HCT116 (cell line): ENCODE measurements at regions not wholly inside any gene's neighbourhood (a gene's known extent, or its start where the extent isn't known, plus 50 kb on each side); places are given as distances from the start of the nearest gene placed in this dataset.

ENCODE experiments used
- ATAC-seq: fragments of 200-7000 bp; cut with Tn5 transposase; 2 replicates; pipeline ENCODE4 v1.9.1; 2020; ENCODE audit warnings: mild to moderate bottlenecking, moderate library complexity
- BruUV-seq: library from RNA; stranded (reverse); fragments of 400-500 nt; replicated peaks from 2 replicates; lab custom pipeline; 2021; lab: Mats Ljungman, UMichigan
- CTCF ChIA-PET: fragments of 300-600 bp; sonication (Branson Sonifier 250); formaldehyde crosslinking; loops from one replicate; lab custom pipeline; 2021; ENCODE audit warnings: antibody characterized with exemption; lab: Charles Lee
- POLR2A ChIA-PET: fragments of 300-600, 350-600 bp; sonication (Branson Sonifier 250); formaldehyde crosslinking; loops from one replicate; lab custom pipeline; 2021; ENCODE audit warnings: antibody characterized with exemption; lab: Charles Lee
- RAD21 ChIA-PET, 2 experiments: fragments of 300-600 bp; sonication (Branson Sonifier 250); formaldehyde crosslinking; loops; one replicate each; lab custom pipeline; 2023; ENCODE audit warnings: low total read pairs in 2 of 2; ENCODE audit not compliant: uncharacterized antibody in 2 of 2, unreplicated experiment in 2 of 2, low non-redundant PET in 1 of 2; lab: Charles Lee
- DNase-seq: peaks from one replicate; pipeline ENCODE4 v3.0.0-alpha.2; 2010; ENCODE audit warnings: low read depth, low spot score
- H2AFZ ChIP-seq: fragments of 200-600 bp; shearing (Covaris generic), sonication (generic); 2 replicates; pipeline ENCODE4 v1.6.1; 2017; ENCODE audit warnings: low read depth, mixed run types, mixed read lengths, antibody characterized with exemption, low read length; ENCODE audit not compliant: poor library complexity, severe bottlenecking
- H3K27ac ChIP-seq: 2 replicates; pipeline ENCODE4 v1.5.1; 2012; ENCODE audit warnings: low read depth, low read length
- H3K27me3 ChIP-seq: fragments of 200-600 bp; sonication (generic); 2 replicates; pipeline ENCODE4 v1.6.1; 2016; ENCODE audit warnings: mixed run types, low read length, mixed read lengths; ENCODE audit not compliant: insufficient read depth
- H3K36me3 ChIP-seq, 2 experiments: fragments of 200-500 bp in 1 of 2; fragments of 200-600 bp in 1 of 2; sonication (Bioruptor generic) in 1 of 2; sonication (generic) in 1 of 2; 2 replicates each; pipeline versions ENCODE4 v1.5.1 to v1.6.1; 2014 to 2016; ENCODE audit warnings: low read length in 2 of 2, inconsistent platforms in 1 of 2, mixed read lengths in 1 of 2, mixed run types in 1 of 2; ENCODE audit not compliant: insufficient read depth in 2 of 2, control insufficient read depth in 1 of 2
- H3K4me1 ChIP-seq, 2 experiments: fragments of 200-600 bp in 1 of 2; sonication (generic) in 1 of 2; 2 replicates each; pipeline versions ENCODE4 v1.5.1 to v1.6.1; 2012 to 2017; ENCODE audit warnings: low read length in 2 of 2, inconsistent platforms in 1 of 2, mild to moderate bottlenecking in 1 of 2, mixed read lengths in 1 of 2, mixed run types in 1 of 2, moderate library complexity in 1 of 2; ENCODE audit not compliant: insufficient read depth in 2 of 2, control insufficient read depth in 1 of 2
- H3K4me2 ChIP-seq: fragments of 200-600 bp; sonication (generic); 2 replicates; pipeline ENCODE4 v1.6.1; 2017; ENCODE audit warnings: mixed run types, low read length, mixed read lengths
- H3K4me3 ChIP-seq, 2 experiments: fragments of 200-600 bp in 1 of 2; sonication (generic) in 1 of 2; replicated peaks in 1 of 2; 2 replicates each; pipeline ENCODE4 v1.5.1; 2011 to 2016; ENCODE audit warnings: low read length in 2 of 2, control low read depth in 1 of 2, low read depth in 1 of 2, mild to moderate bottlenecking in 1 of 2, mixed read lengths in 1 of 2, mixed run types in 1 of 2
- H3K79me2 ChIP-seq: fragments of 200-600 bp; sonication (generic); 2 replicates; pipeline ENCODE4 v1.6.1; 2017; ENCODE audit warnings: mild to moderate bottlenecking, mixed run types, low read length, moderate library complexity, mixed read lengths; ENCODE audit not compliant: insufficient read depth
- H3K9ac ChIP-seq: fragments of 200-600 bp; sonication (generic); 2 replicates; pipeline ENCODE4 v1.6.1; 2016; ENCODE audit warnings: low read length, mixed read lengths
- H3K9me2 ChIP-seq: fragments of 200-600 bp; sonication (generic), shearing (Covaris generic); 2 replicates; pipeline ENCODE4 v1.6.1; 2017; ENCODE audit warnings: mixed run types, mild to moderate bottlenecking, moderate library complexity; ENCODE audit not compliant: insufficient read depth
- H3K9me3 ChIP-seq, 2 experiments: fragments of 200-500 bp in 1 of 2; fragments of 200-600 bp in 1 of 2; sonication (Bioruptor generic) in 1 of 2; sonication (generic) in 1 of 2; 2 replicates each; pipeline ENCODE4 v1.6.1; 2014 to 2017; ENCODE audit warnings: low read length in 2 of 2, mixed read lengths in 2 of 2, inconsistent platforms in 1 of 2, low read depth in 1 of 2, mild to moderate bottlenecking in 1 of 2, mixed run types in 1 of 2, moderate library complexity in 1 of 2; ENCODE audit not compliant: control insufficient read depth in 1 of 2, insufficient read depth in 1 of 2
- H4K20me1 ChIP-seq: fragments of 200-600 bp; sonication (generic), shearing (Covaris generic); 2 replicates; pipeline ENCODE4 v1.6.1; 2017; ENCODE audit warnings: mixed run types, mild to moderate bottlenecking, moderate library complexity; ENCODE audit not compliant: insufficient read depth
- ATF3 ChIP-seq: IDR thresholded peaks from 2 replicates; pipeline ENCODE4 v1.6.1; 2012
- CBX3 ChIP-seq: IDR thresholded peaks from 2 replicates; pipeline ENCODE4 v1.6.1; 2012; ENCODE audit warnings: low read depth
- EZH2phosphoT487 ChIP-seq: fragments of 200-600 bp; IDR thresholded peaks from 2 replicates; pipeline ENCODE4 v1.6.1; 2018; ENCODE audit warnings: antibody characterized with exemption, borderline replicate concordance
- POLR2A ChIP-seq: IDR thresholded peaks from 2 replicates; pipeline ENCODE4 v1.7.0; 2011; ENCODE audit warnings: borderline replicate concordance; ENCODE audit not compliant: insufficient read depth, insufficient read length; ENCODE audit errors: extremely low read depth
- POLR2AphosphoS5 ChIP-seq: IDR thresholded peaks from 2 replicates; pipeline ENCODE4 v1.6.1; 2011; ENCODE audit warnings: mild to moderate bottlenecking, low read depth, low read length, moderate library complexity
- SP1 ChIP-seq: IDR thresholded peaks from 2 replicates; pipeline ENCODE4 v1.6.1; 2012; ENCODE audit warnings: low read depth
- YY1 ChIP-seq: IDR thresholded peaks from 2 replicates; pipeline ENCODE4 v1.6.1; 2011; ENCODE audit warnings: low read length, low read depth, moderate library complexity, mild to moderate bottlenecking; ENCODE audit not compliant: insufficient replicate concordance; ENCODE audit errors: extremely low read depth
- ZFX ChIP-seq: fragments of 450-650 bp; IDR thresholded peaks from 2 replicates; pipeline ENCODE4 v1.6.1; 2017
- intact Hi-C: fragments of 100-400 bp; cut with micrococcal nuclease; formaldehyde crosslinking; loops from 2 replicates; pipeline ENCODE4 v1.10.0; 2022
- TF ChIP-seq, protein P1 (sequence below): IDR thresholded peaks from 2 replicates; pipeline ENCODE4 v1.6.1; 2011; ENCODE audit warnings: mild to moderate bottlenecking, low read length, moderate library complexity; ENCODE audit not compliant: insufficient replicate concordance; ENCODE audit errors: extremely low read depth
- TF ChIP-seq, protein P2 (sequence below): IDR thresholded peaks from 2 replicates; pipeline ENCODE4 v1.6.1; 2012

- H3K9me2 ChIP-seq: no peaks in the 10 kb centered on the region
- H3K4me1 ChIP-seq: no peaks in the 10 kb centered on the region
- no peak overlapping the region for H3K27ac ChIP-seq
- ATAC-seq (no peak), DNase-seq (no peak)
- POLR2A ChIA-PET: no interaction called here
- no peak overlapping the region for H2AFZ ChIP-seq
- no peak for TF ChIP-seq POLR2A
- TF ChIP-seq ZFX: no peak
- no peak for TF ChIP-seq POLR2AphosphoS5
- no peak for TF ChIP-seq EZH2phosphoT487
- TF ChIP-seq YY1: no peak
- TF ChIP-seq, protein P1, sequence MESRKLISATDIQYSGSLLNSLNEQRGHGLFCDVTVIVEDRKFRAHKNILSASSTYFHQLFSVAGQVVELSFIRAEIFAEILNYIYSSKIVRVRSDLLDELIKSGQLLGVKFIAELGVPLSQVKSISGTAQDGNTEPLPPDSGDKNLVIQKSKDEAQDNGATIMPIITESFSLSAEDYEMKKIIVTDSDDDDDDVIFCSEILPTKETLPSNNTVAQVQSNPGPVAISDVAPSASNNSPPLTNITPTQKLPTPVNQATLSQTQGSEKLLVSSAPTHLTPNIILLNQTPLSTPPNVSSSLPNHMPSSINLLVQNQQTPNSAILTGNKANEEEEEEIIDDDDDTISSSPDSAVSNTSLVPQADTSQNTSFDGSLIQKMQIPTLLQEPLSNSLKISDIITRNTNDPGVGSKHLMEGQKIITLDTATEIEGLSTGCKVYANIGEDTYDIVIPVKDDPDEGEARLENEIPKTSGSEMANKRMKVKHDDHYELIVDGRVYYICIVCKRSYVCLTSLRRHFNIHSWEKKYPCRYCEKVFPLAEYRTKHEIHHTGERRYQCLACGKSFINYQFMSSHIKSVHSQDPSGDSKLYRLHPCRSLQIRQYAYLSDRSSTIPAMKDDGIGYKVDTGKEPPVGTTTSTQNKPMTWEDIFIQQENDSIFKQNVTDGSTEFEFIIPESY: no peak
- TF ChIP-seq ATF3: no peak
- TF ChIP-seq SP1: no peak
- TF ChIP-seq, protein P2, sequence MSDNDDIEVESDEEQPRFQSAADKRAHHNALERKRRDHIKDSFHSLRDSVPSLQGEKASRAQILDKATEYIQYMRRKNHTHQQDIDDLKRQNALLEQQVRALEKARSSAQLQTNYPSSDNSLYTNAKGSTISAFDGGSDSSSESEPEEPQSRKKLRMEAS: no peak
- no peak for TF ChIP-seq CBX3
- intact Hi-C loops: no loop called here
- BruUV-seq: no TSS peak
- no peaks in the 10 kb centered on the region for H3K27me3 ChIP-seq
- H3K9ac ChIP-seq: no peak overlapping the region
- no peaks in the 10 kb centered on the region for H3K79me2 ChIP-seq
- no peaks in the 10 kb centered on the region; a peak in 1 of 4 replicates for H3K9me3 ChIP-seq
- no peak overlapping the region for H3K4me2 ChIP-seq
- H3K36me3 ChIP-seq: no peaks in the 10 kb centered on the region
- CTCF ChIA-PET: no interaction called here
- no peaks in the 10 kb centered on the region for H4K20me1 ChIP-seq
- RAD21 ChIA-PET: no interaction called here
- no peak overlapping the region for H3K4me3 ChIP-seq
Measured at GRCh38 chr11:127997594-127997993, 589.8 kb downstream of the ETS1 start.
